Uterus (tissue), 2 donors: ENCODE measurements at regions not wholly inside any gene's neighbourhood (a gene's known extent, or its start where the extent isn't known, plus 50 kb on each side); places are given as distances from the start of the nearest gene placed in this dataset.

ENCODE experiments used
- POLR2A ChIP-seq, 2 donors: fragments of 450-650 bp; IDR thresholded peaks; one replicate each; pipeline ENCODE4 v1.6.1; 2016; ENCODE audit warnings: antibody characterized with exemption in 2 of 2, mild to moderate bottlenecking in 1 of 2, moderate library complexity in 1 of 2
- TF ChIP-seq, protein P1 (sequence below), 4 experiments: fragments of 200-600 bp in 2 of 4; fragments of 450-650 bp in 2 of 4; sonication (generic) in 2 of 4; IDR thresholded peaks; one replicate each; pipeline ENCODE4 v1.5.1; 2016 to 2019; ENCODE audit warnings: antibody characterized with exemption in 4 of 4, mild to moderate bottlenecking in 2 of 4, moderate library complexity in 1 of 4

DNA sequence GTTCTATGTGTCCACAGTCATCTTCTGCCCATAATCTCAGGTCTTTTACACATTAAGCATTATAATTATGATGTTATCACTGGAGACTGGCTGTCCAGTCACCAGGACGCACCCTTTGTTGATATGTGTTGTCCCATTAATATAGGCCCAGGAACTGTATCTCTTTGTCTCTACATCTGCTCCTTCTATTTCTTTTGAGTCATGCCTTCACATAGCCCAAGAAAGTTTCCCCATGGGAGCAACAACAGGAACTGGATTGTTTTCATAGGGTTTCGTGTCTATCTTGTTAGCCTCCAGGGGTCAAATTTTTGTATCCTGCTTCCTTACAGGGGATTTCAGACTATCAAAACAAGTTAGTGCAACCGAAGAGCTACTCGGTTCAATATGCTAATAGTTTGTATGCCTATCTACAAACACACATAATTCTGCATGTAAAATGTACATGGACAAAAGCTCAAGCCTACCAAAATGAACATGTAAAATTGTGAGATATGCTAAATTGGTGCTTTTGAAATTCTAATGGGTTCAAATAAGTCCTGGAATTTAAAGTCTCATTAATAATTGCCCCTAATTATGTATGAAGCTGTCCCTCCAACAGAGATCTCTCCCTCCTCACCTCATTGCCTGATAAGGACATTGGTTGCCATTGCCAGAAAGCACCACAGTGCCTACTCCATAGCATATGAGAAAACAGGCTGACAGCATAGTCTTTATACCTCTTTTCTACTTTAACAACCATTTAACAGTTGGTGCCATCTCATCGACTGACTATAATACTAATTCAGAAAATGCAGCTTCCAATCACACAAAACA lies 99.8 kb upstream of the DIO2 start:
- TF ChIP-seq, protein P1, sequence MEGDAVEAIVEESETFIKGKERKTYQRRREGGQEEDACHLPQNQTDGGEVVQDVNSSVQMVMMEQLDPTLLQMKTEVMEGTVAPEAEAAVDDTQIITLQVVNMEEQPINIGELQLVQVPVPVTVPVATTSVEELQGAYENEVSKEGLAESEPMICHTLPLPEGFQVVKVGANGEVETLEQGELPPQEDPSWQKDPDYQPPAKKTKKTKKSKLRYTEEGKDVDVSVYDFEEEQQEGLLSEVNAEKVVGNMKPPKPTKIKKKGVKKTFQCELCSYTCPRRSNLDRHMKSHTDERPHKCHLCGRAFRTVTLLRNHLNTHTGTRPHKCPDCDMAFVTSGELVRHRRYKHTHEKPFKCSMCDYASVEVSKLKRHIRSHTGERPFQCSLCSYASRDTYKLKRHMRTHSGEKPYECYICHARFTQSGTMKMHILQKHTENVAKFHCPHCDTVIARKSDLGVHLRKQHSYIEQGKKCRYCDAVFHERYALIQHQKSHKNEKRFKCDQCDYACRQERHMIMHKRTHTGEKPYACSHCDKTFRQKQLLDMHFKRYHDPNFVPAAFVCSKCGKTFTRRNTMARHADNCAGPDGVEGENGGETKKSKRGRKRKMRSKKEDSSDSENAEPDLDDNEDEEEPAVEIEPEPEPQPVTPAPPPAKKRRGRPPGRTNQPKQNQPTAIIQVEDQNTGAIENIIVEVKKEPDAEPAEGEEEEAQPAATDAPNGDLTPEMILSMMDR (IDR thresholded peaks at IDR 0.05), result no peak
- no peak for TF ChIP-seq POLR2A (IDR thresholded peaks at IDR 0.05)
